SU-DHL-6 (cell line): ENCODE measurements at regions not wholly inside any gene's neighbourhood (a gene's known extent, or its start where the extent isn't known, plus 50 kb on each side); places are given as distances from the start of the nearest gene placed in this dataset.

ENCODE experiments used
- EZH2phosphoT487 ChIP-seq: fragments of 200-600 bp; sonication (generic), shearing (Covaris generic); conservative IDR thresholded peaks from 2 replicates; pipeline ENCODE4 v1.6.1; 2018; ENCODE audit warnings: mild to moderate bottlenecking, antibody characterized with exemption, low read length, moderate library complexity, mixed read lengths
- TF ChIP-seq, protein P1 (sequence below): fragments of 200-600 bp; sonication (generic); IDR thresholded peaks from one replicate; pipeline ENCODE4 v1.5.1; 2017; ENCODE audit warnings: antibody characterized with exemption, mild to moderate bottlenecking, low read length, moderate library complexity; ENCODE audit not compliant: insufficient read depth, poor library complexity, severe bottlenecking

DNA sequence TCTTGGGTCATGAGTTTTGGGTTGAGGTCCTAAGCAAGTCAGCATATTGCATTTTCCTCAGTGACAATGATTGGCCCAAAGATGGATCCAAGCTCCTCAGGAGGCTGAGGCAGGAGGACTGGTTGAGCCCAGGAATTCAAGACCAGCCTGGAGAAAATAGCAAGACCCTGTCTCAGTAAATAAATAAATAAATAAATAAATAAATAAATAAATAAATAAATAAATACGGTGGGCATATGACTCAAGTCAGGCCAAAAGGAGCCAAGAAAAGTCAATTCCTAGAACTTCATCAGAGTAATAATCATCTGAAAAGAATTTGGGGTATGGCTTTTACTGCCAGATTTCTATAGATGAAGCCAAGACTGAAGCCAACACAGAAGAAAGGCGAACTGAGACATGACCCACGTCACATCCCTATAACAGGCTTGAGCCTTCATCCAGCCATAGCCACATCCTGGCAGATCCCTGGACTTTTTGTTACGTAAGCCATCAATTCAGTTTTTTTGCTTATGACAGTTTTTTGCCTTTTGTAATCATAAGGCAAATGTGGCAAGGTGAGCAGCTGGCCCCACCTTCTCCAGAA is 88.5 kb upstream of the NFASC start:
- TF ChIP-seq, protein P1, sequence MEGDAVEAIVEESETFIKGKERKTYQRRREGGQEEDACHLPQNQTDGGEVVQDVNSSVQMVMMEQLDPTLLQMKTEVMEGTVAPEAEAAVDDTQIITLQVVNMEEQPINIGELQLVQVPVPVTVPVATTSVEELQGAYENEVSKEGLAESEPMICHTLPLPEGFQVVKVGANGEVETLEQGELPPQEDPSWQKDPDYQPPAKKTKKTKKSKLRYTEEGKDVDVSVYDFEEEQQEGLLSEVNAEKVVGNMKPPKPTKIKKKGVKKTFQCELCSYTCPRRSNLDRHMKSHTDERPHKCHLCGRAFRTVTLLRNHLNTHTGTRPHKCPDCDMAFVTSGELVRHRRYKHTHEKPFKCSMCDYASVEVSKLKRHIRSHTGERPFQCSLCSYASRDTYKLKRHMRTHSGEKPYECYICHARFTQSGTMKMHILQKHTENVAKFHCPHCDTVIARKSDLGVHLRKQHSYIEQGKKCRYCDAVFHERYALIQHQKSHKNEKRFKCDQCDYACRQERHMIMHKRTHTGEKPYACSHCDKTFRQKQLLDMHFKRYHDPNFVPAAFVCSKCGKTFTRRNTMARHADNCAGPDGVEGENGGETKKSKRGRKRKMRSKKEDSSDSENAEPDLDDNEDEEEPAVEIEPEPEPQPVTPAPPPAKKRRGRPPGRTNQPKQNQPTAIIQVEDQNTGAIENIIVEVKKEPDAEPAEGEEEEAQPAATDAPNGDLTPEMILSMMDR, result no peak
- TF ChIP-seq EZH2phosphoT487, result no peak
